Astrocyte (in vitro differentiated cells and primary cell): ENCODE measurements at regions not wholly inside any gene's neighbourhood (a gene's known extent, or its start where the extent isn't known, plus 50 kb on each side); places are given as distances from the start of the nearest gene placed in this dataset.
"Not testable (repeated sequence)": the region's sequence is repeated elsewhere in the genome, so short reads cannot be mapped to it uniquely, and the experiment has no call there.

Source experiments
- DNase-seq: peaks from one replicate; pipeline ENCODE4 v3.0.0-alpha.2; 2010; ENCODE audit warnings: low read depth
- FAIRE-seq: peaks from 2 replicates; lab custom pipeline; 2011; peaks lifted over from hg19 to GRCh38; lab: Jason Lieb, UNC
- H2AFZ ChIP-seq: 2 replicates; pipeline ENCODE4 v1.6.0; 2012; ENCODE audit warnings: low read depth, low read length, inconsistent platforms
- H3K27ac ChIP-seq: 2 replicates; pipeline ENCODE4 v1.5.1; 2011; ENCODE audit warnings: low read depth, low read length, inconsistent platforms
- H3K27me3 ChIP-seq: 2 replicates; pipeline ENCODE4 v1.6.0; 2011; ENCODE audit warnings: low read length, inconsistent platforms; ENCODE audit not compliant: insufficient read depth
- H3K36me3 ChIP-seq: 2 replicates; pipeline ENCODE4 v1.5.1; 2011; ENCODE audit warnings: low read length, inconsistent platforms; ENCODE audit not compliant: insufficient read depth
- H3K4me1 ChIP-seq: 2 replicates; pipeline ENCODE4 v1.5.1; 2011; ENCODE audit warnings: low read length, inconsistent platforms; ENCODE audit not compliant: insufficient read depth
- H3K4me2 ChIP-seq: 2 replicates; pipeline ENCODE4 v1.6.0; 2012; ENCODE audit warnings: low read length, inconsistent platforms
- H3K4me3 ChIP-seq: 2 replicates; pipeline ENCODE4 v1.5.1; 2011; ENCODE audit warnings: low read depth, mild to moderate bottlenecking, low read length, inconsistent platforms; ENCODE audit not compliant: insufficient read depth
- H3K79me2 ChIP-seq: 2 replicates; pipeline ENCODE4 v1.6.0; 2012; ENCODE audit warnings: mild to moderate bottlenecking, low read length, inconsistent platforms; ENCODE audit not compliant: insufficient read depth
- H3K9ac ChIP-seq: 2 replicates; pipeline ENCODE4 v1.6.0; 2012; ENCODE audit warnings: mild to moderate bottlenecking, low read length, inconsistent platforms
- H3K9me3 ChIP-seq: 2 replicates; pipeline ENCODE4 v1.5.1; 2012; ENCODE audit warnings: low read depth, mild to moderate bottlenecking, low read length, inconsistent platforms; ENCODE audit not compliant: insufficient read depth
- H4K20me1 ChIP-seq: 2 replicates; pipeline ENCODE4 v1.6.0; 2012; ENCODE audit warnings: low read length, inconsistent platforms; ENCODE audit not compliant: insufficient read depth
- H3K27ac Mint-ChIP-seq: one replicate; pipeline ENCODE4 v1.8.0; 2021; ENCODE audit warnings: mild to moderate bottlenecking, mixed read lengths; ENCODE audit not compliant: unreplicated experiment
- H3K27me3 Mint-ChIP-seq: one replicate; pipeline ENCODE4 v1.8.0; 2021; ENCODE audit warnings: low read depth, mixed read lengths; ENCODE audit not compliant: unreplicated experiment
- H3K36me3 Mint-ChIP-seq: one replicate; pipeline ENCODE4 v1.8.0; 2021; ENCODE audit warnings: low read depth, mixed read lengths; ENCODE audit not compliant: unreplicated experiment
- H3K4me1 Mint-ChIP-seq: one replicate; pipeline ENCODE4 v1.8.0; 2021; ENCODE audit warnings: low read depth, mixed read lengths; ENCODE audit not compliant: unreplicated experiment
- H3K4me3 Mint-ChIP-seq: one replicate; pipeline ENCODE4 v1.8.0; 2021; ENCODE audit warnings: mild to moderate bottlenecking, moderate library complexity, mixed read lengths; ENCODE audit not compliant: unreplicated experiment
- H3K9me3 Mint-ChIP-seq: one replicate; pipeline ENCODE4 v1.8.0; 2021; ENCODE audit warnings: mild to moderate bottlenecking, mixed read lengths; ENCODE audit not compliant: unreplicated experiment
- CTCF ChIP-seq: IDR thresholded peaks from 2 replicates; pipeline ENCODE4 v1.5.1; 2011; ENCODE audit warnings: low read depth, mild to moderate bottlenecking, inconsistent platforms, low read length, moderate library complexity; ENCODE audit not compliant: insufficient read depth
- EZH2 ChIP-seq: IDR thresholded peaks from 2 replicates; pipeline ENCODE4 v1.6.1; 2012; ENCODE audit warnings: mild to moderate bottlenecking, low read length, inconsistent platforms; ENCODE audit not compliant: insufficient read depth

GRCh38 chrX:45553417-45553816, 352.7 kb upstream of the DIPK2B start:
- Histone ChIP-seq H4K20me1 (no peaks in the 10 kb centered on the region), H3K4me3 (no peak overlapping the region), H3K4me1 (no peaks in the 10 kb centered on the region), H3K9me3 (no peaks in the 10 kb centered on the region), H3K27me3 (no peaks in the 10 kb centered on the region), H3K36me3 (no peaks in the 10 kb centered on the region), H3K79me2 (no peaks in the 10 kb centered on the region), H3K27ac (no peak overlapping the region), H3K9ac (no peak overlapping the region), H3K4me2 (no peak overlapping the region), H2AFZ (no peak overlapping the region)
- Mint-ChIP-seq H3K27ac (no peak overlapping the region), H3K4me1 (no peaks in the 10 kb centered on the region), H3K4me3 (no peak overlapping the region), H3K9me3 (no peaks in the 10 kb centered on the region), H3K27me3 (no peaks in the 10 kb centered on the region), H3K36me3 (no peaks in the 10 kb centered on the region)
- DNase-seq (no peak), FAIRE-seq (no peak)
- TF ChIP-seq EZH2 (no peak), CTCF (no peak)

- not testable (repeated sequence) for H4K20me1 ChIP-seq, H3K4me3 Mint-ChIP-seq, H3K4me1 Mint-ChIP-seq, DNase-seq, H3K79me2 ChIP-seq, H3K27me3 ChIP-seq, H3K27ac ChIP-seq, H3K4me1 ChIP-seq, H3K27me3 Mint-ChIP-seq, H3K9me3 Mint-ChIP-seq, H3K27ac Mint-ChIP-seq, H2AFZ ChIP-seq, H3K4me2 ChIP-seq, H3K36me3 Mint-ChIP-seq, H3K36me3 ChIP-seq, H3K9me3 ChIP-seq, H3K4me3 ChIP-seq, H3K9ac ChIP-seq
- FAIRE-seq = peak; percentile 89
Measured at GRCh38 chrX:45546697-45547096, 346.0 kb upstream of the DIPK2B start.

- no peaks in the 10 kb centered on the region for H3K27me3 ChIP-seq
- peak; percentile 32 for FAIRE-seq
- no peaks in the 10 kb centered on the region for H3K79me2 ChIP-seq
- no peaks in the 10 kb centered on the region for H3K36me3 Mint-ChIP-seq
- no peak overlapping the region for H3K9ac ChIP-seq
- no peaks in the 10 kb centered on the region for H3K9me3 ChIP-seq
- no peaks in the 10 kb centered on the region for H3K36me3 ChIP-seq
- no peak overlapping the region for H3K27ac Mint-ChIP-seq
- no peaks in the 10 kb centered on the region for H3K4me1 ChIP-seq
- no peak overlapping the region for H3K27ac ChIP-seq
- H3K27me3 Mint-ChIP-seq = no peaks in the 10 kb centered on the region
- H2AFZ ChIP-seq = no peak overlapping the region
- no peaks in the 10 kb centered on the region for H3K4me1 Mint-ChIP-seq
- no peaks in the 10 kb centered on the region for H3K9me3 Mint-ChIP-seq
- peak; percentile 20 for DNase-seq
- TF ChIP-seq EZH2 = no peak
- TF ChIP-seq CTCF = no peak
- H3K4me3 Mint-ChIP-seq = no peak overlapping the region
- no peak overlapping the region for H3K4me2 ChIP-seq
- H4K20me1 ChIP-seq = no peaks in the 10 kb centered on the region
- no peak overlapping the region for H3K4me3 ChIP-seq
Measured at GRCh38 chrX:45540181-45540580, 339.5 kb upstream of the DIPK2B start.
